B cell (primary cell): ENCODE measurements at regions not wholly inside any gene's neighbourhood (a gene's known extent, or its start where the extent isn't known, plus 50 kb on each side); places are given as distances from the start of the nearest gene placed in this dataset.

Experiments used
- CTCF ChIP-seq: fragments of 200-600 bp; IDR thresholded peaks from one replicate; pipeline ENCODE4 v1.8.0; 2022; ENCODE audit warnings: antibody characterized with exemption, mild to moderate bottlenecking
- EZH2 ChIP-seq: IDR thresholded peaks from 2 replicates; pipeline ENCODE4 v1.6.1; 2012; ENCODE audit warnings: borderline replicate concordance, low read depth, mild to moderate bottlenecking, moderate library complexity, low read length; ENCODE audit not compliant: insufficient read depth, poor library complexity, severe bottlenecking

- TF ChIP-seq CTCF, result no peak
- no peak for TF ChIP-seq EZH2
Observed at GRCh38 chr11:101241160-101241795, 111.7 kb upstream of the PGR start.
